HFF-Myc (cell line): ENCODE measurements at regions not wholly inside any gene's neighbourhood (a gene's known extent, or its start where the extent isn't known, plus 50 kb on each side); places are given as distances from the start of the nearest gene placed in this dataset.

Source experiments
- DNase-seq: peaks from one replicate; pipeline ENCODE4 v3.0.0-alpha.2; 2011; ENCODE audit warnings: low read depth; ENCODE audit errors: extremely low read depth
- H3K4me3 ChIP-seq: replicated peaks from 2 replicates; pipeline ENCODE4 v1.5.1; 2011; ENCODE audit warnings: low read depth, mild to moderate bottlenecking, control low read depth, low read length
- CTCF ChIP-seq: IDR thresholded peaks from 2 replicates; pipeline ENCODE4 v1.5.1; 2012; ENCODE audit warnings: mild to moderate bottlenecking, low read depth, low read length, control low read depth; ENCODE audit errors: missing control alignments

- H3K4me3 ChIP-seq: no peak overlapping the region
- DNase-seq: no peak
- no peak for TF ChIP-seq CTCF
Observed at GRCh38 chr14:85744573-85744972, 214.6 kb downstream of the FLRT2 start.

- no peak for TF ChIP-seq CTCF
Observed at GRCh38 chr14:85732031-85732430, 202.1 kb downstream of the FLRT2 start.

DNA sequence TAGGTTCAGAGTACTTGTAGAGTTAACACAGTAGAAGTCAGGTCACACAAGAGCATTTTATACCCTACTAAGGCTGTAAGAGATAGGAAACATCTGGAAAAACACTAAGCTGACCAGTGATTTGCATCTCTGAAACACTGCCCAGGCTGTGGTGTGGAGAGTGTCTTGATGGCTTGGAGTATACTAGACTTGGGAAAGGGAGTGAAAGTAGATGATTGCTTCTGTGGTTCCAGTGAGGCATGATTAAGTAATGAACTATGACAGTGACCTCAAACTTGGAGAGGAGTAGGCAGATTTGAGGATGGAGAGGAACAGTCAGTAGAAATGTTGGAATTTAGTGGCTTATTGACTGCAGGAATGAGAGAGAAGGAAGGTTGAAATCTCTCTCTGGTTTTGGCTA is 201.2 kb downstream of the FLRT2 start:
- peak; percentile 1 for DNase-seq

More at GRCh38 chr14:85732031-85732430, 202.1 kb downstream of the FLRT2 start:
- DNase-seq: no peak
- no peak overlapping the region for H3K4me3 ChIP-seq

DNA sequence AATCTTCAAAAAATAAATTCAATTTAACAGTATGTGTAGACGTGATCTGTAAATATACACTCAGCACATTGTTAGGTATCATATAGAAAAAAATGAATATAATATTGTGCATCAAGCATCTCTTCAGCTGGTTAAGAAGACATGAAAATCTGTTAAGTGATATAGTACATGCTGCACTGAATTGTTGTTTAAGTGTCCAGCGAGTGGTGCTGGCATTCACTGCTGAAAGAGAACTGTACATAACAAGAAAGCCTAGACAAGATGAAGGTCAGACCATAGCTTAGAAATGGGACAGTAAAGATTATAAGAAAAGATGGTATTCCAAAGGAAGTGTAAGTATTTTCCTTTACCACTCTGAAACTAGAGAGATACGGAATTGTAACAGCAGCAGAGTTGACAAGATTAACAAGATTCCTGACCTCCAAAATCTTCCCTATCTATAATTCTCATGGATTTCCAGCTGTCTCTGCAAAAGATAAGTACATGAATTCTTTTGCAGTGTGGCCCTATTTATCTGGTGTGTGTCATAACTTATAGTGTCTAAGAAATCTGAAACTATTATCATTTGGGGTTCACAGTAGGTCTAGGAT is 198.6 kb downstream of the FLRT2 start:
- no peak for TF ChIP-seq CTCF
- no peak for DNase-seq

More for the DNA sequence above, 201.2 kb downstream of the FLRT2 start:
- TF ChIP-seq CTCF: no peak
- H3K4me3 ChIP-seq: no peak overlapping the region

GRCh38 chr14:85714069-85714468 is 184.1 kb downstream of the FLRT2 start:
- no peak for DNase-seq
- H3K4me3 ChIP-seq: no peak overlapping the region
- no peak for TF ChIP-seq CTCF

More for the DNA sequence above, 198.6 kb downstream of the FLRT2 start:
- no peak overlapping the region for H3K4me3 ChIP-seq

DNA sequence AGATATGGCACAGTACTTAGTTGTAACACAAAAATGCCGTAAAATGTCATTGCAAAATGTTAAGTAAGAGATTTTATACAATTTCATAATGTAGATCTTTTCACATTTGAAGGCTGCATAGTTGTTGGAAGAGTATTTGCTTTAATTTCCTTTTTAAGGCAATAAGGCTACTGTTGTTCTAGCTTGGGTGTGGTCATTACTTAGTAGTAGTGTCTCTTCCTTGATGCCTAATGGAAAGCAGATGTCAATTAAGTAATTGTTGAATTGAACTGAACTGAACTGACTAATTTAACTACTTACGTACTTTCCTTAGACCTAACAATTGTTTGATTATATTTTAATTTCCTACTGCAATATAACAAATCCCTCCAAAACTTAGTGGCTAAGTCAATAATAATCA is 181.7 kb downstream of the FLRT2 start:
- no peak for TF ChIP-seq CTCF
- H3K4me3 ChIP-seq: no peak overlapping the region
- DNase-seq: no peak
